Medulla oblongata (tissue), 1 donor: ENCODE measurements at regions not wholly inside any gene's neighbourhood (a gene's known extent, or its start where the extent isn't known, plus 50 kb on each side); places are given as distances from the start of the nearest gene placed in this dataset.
"Not testable (repeated sequence)": the region's sequence is repeated elsewhere in the genome, so short reads cannot be mapped to it uniquely, and the experiment has no call there.

Experiments used
- DNase-seq: peaks from one replicate; pipeline ENCODE4 v3.0.0-alpha.2; 2015; ENCODE audit errors: extremely low spot score

DNA sequence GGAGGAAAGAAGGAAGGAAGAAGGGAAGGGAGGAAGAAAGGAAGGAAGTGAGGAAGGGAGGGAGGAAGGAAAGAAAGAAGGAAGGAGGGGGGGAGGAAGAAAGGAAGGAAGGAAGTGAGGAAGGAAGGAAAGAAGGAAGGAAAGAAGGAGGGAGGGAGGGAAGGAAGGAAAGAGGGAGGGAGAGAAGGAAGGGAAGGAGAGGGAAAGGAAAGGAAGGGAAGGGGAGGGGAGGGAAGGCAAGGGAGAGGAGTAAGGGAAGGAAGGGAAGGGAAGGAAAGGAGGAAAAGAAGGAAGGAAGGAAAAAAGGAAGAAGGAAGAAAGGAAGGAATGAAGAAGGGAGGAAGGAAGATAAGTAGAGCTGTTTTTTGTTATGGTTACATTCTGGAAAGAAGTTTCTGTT is 141.2 kb downstream of the LRRC3B start:
- no peak for DNase-seq

DNA sequence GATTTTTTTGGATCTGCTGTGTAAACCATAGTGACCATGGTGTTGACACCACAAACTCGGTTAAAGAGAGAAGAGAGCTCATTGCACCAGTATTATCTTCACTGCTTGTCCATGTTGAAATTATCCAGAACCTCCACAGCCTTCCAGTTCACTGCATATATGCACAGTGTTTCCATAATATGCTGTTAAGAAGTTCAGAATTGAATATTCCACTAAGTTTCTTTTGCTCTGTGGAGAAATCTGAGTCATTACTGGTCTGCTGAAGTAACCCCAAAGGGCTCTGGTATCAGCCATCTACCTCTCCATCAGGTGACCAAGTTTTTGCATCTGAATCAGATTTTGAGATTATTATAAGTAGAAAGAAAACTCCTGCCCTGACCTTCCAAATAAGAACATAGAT is 143.5 kb downstream of the LRRC3B start:
- DNase-seq = no peak

DNA sequence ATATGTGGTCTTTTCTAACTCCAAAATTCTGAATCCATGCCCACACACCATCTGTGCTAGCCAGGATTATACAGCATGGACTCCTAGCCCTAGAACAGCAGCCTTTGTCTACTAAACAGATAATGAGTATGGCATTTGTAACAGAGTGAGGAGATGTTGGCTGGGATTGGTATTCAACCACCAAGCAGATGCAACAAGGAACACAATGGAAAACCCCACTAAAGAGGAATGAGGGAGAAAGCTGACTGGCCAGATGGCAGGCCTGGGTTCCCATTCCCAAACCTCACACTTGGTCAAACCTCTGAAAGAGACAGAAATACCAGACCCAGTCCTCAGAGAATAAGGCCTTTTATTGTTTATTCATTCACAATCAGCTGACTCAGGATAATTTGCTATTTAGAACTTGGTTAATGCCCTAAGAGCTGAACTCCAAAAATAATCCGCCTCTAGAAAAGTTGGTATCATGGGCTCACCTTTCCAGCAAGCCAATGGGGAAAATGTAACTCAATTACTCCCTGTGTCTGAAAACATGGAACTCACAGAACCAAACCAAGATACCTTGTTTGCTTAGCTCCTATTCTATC is 145.6 kb downstream of the LRRC3B start:
- peak; percentile 12 for DNase-seq

GRCh38 chr3:26799679-26800317 is 177.2 kb downstream of the LRRC3B start:
- DNase-seq = no peak

DNA sequence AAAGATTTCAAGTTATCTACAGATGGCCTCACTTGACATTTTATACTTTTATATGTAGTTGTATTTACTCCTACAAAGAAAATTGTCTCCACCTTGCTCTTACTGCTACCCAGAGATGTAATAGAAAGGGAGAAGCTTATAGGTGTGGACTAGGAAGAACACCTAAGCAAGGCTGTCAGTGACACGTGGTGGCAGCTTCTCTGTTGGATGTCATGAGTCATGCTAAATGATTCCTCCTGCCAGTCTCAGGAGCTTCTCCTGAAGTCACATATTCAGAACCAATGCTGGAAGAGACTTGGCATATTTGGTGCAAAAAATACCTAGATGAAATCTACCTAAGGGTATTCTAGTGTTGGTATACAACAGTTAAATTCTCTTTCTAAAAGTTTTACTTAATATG is 184.7 kb downstream of the LRRC3B start:
- DNase-seq = no peak

- DNase-seq = no peak
Observed at GRCh38 chr3:26825454-26825853, 202.9 kb downstream of the LRRC3B start.

GRCh38 chr3:26827169-26827568 is 204.6 kb downstream of the LRRC3B start:
- DNase-seq = no peak

GRCh38 chr3:26838026-26838425 is 215.5 kb downstream of the LRRC3B start:
- no peak for DNase-seq

GRCh38 chr3:26839001-26839400 is 216.4 kb downstream of the LRRC3B start:
- no peak for DNase-seq

DNA sequence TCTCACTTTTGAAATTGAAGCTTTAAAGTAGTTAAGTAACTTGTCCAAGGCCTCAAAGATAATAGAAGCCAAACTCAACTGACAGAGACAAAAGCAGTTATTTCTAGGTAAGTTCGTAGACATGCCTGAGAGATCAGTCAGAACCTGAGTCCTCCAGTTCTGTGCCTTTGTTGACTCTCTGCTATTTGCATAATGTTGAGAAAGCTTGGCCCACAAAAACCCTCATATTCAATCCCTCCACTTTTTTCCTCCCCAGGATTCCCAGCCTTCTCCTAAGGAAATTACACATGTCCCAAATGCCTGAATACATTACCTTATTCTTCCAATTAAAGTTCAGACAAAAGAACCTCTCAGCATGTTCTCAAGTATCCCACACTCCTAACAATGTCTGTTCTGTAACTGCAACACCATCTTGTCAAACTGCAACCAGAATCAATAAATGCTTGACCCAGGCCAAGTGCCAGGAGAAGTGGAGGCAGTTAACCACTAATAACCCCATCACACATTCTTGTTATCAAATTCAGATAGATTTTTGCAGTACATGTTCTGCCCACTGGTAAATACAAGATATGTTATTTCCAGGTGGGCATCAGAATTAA is 217.8 kb downstream of the LRRC3B start:
- DNase-seq = no peak

DNA sequence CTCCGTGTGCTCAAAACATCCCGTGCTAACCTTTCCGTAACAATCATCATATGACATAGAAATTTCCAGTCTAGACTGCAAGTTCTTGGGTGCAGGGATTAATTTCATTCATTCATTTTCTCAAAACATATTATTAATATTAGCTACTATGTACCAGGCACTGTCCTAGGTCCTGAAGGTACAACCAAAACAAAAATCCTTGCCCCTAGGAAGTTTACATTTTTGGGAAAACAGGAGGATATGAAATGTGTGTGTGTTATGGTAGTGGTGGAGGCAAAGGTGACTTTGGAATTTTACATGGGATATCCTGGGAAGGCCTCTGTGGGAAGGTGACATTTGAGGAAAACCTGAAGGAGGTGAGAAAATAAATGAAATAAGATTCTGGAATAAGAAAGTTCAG is 222.6 kb downstream of the LRRC3B start:
- DNase-seq = no peak

DNA sequence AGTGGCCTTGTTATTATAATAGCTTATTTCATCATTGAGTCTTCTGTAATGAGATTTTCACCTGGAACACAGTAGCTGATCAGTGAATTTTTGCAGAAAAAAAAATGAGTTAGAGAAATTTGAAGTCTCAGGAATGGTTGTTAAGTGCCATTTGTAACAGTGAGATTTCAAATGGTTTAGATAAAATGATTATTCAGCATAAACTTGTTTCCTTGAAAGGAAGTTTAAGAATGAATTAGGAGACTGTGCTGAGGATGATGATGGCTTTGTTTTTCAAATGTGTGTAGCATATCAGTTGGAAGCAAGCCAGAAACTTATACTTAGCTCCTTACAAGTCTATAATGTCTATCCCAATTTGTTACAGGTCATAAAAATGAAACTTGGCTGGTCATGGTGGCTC is 225.1 kb downstream of the LRRC3B start:
- no peak for DNase-seq

DNA sequence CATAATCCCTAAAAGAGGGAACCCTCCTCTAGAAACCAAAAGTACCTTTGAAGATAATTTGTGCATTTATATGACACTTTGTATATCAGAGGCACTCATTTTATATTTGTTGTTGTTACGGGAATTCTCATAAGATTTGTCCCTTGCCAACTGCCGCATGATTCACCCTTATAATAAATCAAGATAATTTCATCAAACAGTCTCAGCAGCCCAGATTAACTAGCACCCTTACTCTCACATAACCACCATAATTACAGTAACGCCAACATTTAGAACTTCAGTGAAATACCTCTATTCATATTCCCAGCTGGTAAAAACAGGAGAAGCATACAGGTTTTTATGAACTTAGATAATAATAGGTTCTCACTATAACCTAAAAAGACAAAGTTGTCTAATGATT is 271.9 kb downstream of the LRRC3B start:
- DNase-seq = no peak

DNA sequence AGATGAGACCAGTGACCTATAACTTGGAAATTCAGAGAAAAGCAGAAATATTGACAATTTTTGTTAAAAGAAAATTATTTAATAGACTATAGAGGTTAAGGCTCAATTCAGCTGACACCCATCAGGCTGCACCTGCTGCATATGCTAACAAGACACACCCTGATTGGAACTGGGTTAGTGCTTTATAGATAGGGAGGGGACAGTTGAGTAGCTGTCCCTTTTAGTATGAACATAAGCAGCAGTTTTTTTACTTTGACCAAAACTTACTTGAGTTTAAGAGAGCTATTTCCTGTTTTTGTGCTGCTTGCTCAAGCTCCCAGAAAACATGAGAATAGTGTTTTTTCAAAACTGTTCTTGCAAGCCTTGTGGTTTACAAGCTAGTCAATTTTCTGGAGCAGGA is 292.6 kb downstream of the LRRC3B start:
- no peak for DNase-seq

DNA sequence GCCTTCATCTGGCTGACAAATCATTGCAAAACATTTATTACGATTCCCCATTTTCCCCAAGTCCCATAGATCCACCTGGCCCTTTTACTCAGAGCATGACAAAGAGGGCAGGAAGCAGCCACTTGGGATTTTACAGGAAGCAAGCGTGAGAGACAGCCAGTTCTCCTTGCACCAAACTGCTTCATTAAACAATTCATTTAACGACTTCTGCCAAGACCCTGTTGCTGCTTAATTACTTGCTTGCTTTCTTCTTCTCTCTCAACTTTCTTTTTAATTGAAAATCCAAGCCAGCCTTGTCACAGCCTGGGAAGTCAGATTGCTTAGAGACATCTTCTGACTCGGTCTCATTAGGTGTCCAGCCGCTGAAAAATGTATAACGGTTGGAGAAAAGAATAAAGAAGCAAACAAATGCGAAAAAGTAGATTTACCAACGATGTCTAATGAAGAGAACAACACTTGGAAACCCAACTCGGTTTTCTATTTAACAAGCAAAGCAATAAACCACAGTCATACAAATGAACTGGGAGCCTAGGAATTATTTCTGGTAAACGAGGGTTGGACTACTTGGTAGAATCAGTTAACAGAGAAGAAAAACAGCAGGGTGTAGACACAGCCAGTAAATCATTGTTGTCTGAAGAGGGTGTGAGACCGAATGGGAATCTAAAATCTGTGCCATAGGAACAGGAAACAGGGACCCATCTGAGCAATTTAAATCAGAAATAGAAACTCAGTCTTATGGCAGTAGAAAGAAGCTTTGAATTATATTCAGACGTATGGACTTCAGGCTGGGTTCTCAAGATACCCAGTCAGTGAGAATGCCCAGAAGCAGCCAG is 298.3 kb downstream of the LRRC3B start:
- peak; percentile 54 for DNase-seq

DNA sequence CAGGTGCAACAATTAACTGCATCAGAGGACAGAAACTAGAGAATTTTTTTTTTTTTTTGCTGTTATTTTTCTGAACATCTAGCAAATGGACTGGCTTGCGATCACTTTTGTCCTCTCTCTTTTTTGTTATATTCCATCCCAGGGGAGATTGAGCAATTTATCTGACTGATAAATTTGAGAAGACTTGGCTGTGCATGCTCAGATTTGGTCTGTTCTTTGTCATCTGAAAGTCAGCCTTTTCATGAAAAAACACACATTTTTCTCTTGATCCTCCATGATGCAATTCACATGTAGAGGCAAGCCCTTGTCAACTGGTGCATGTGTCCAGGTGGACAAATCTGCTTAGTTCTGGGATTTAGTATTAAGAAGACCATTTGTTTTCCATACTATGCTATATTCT is 309.3 kb downstream of the LRRC3B start:
- no peak for DNase-seq

DNA sequence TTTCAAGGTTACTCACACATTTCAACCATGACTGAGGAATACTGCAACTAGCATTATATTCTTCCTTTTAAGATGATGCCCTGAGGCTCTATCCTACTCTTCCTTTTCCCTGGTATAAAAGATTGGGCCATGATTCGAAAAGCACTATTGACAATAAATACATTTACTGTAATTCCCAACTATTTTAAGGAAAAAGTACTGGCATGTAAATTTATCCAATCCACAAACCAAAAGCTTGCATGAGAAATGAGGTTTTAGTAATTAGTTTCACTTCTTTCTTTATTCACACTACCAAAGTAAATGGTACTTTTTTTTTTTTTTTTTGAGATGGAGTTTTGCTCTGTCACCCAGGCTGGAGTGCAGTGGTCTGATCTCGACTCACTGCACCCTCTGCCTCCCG is 310.2 kb downstream of the LRRC3B start:
- no peak for DNase-seq

DNA sequence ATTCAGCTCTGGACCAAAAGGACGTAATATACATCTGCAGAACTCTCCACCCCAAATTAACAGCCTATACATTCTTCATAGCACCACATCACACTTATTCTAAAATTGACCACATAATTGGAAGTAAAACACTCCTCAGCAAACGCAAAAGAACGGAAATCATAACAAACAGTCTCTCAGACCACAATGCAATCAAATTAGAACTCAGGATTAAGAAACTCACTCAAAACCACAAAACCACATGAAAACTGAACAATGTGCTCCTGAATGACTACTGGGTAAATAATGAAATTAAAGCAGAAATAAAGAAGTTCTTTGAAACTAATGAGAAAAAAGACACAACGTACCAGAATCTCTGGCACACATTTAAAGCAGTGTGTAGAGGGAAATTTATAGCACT is 322.9 kb downstream of the LRRC3B start:
- not testable (repeated sequence) for DNase-seq

- no peak for DNase-seq
Observed at GRCh38 chr3:26960382-26960781, 337.8 kb downstream of the LRRC3B start.

DNA sequence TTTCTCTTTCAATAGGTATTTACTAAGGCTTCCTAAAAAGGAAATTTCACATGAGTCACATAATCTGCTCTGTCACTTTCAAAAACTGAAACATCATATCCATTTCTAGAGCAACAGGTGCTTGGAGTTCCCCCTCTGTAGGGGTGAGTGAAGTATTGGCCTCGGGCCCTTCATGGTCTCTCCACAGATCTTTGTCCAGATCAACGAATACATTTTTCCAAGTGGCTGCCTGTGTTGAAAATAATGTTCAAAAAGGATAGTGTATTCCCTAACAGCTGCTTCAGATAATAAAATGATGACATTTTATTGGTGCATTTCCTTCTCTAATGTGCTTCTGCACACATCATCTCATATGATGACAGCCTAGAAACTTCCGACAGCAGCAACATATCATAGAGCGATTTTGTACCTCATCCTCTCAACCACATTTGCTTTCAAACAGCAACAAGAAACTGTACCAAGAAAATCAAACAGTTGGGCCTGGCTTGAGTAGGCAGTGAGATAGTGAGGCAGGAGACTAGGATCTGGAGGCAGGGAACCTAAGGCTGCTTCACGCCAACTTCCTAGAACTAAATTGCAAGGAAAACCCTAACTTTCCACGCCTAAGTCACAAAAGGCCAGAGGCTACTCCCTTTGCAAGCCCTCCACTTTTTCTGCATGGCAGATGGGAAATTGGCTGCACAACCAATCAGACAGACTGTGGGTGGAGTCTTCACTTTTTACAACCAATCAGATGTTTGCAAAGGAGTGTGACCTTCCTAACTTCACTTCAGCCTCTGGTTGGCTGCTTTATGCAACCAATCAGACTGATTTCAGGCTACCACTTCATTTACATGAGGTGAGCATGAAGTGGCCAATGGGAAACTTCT is 340.2 kb downstream of the LRRC3B start:
- DNase-seq = no peak

- DNase-seq = peak; percentile 19
Observed at GRCh38 chr3:26963361-26963743, 340.8 kb downstream of the LRRC3B start.

DNA sequence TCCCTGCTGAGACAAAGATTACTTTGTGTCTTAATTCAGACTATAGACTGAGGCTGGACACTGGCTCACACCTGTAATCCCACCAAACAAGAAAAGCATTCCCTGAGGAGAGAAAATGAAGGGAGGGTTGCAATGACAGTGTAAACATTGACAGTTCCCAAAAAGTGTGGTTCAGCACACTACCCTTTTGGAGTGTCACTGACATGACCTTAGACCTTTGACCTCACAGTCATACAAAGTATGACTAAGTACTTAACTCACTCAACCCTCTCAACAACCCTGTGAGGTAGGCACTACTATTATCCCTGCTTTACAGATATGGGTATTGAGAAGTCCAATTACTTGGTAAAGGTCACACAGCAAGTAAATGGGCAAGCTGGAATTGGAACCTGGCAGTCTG is 341.7 kb downstream of the LRRC3B start:
- DNase-seq = no peak
